H1 (cell line): ENCODE measurements at regions not wholly inside any gene's neighbourhood (a gene's known extent, or its start where the extent isn't known, plus 50 kb on each side); places are given as distances from the start of the nearest gene placed in this dataset.

Source experiments
- CTCF ChIA-PET: fragments of 300-600 bp; sonication (Branson Sonifier 250); formaldehyde crosslinking; loops from one replicate; lab custom pipeline; 2021; ENCODE audit not compliant: partially characterized antibody; lab: Charles Lee
- POLR2A ChIA-PET: fragments of 300-600 bp; sonication (Branson Sonifier 250); formaldehyde crosslinking; loops from one replicate; lab custom pipeline; 2021; ENCODE audit warnings: inconsistent platforms; ENCODE audit not compliant: partially characterized antibody; lab: Charles Lee
- DNase-seq, 2 experiments: peaks; one replicate each; pipeline versions ENCODE4 v3.0.0 to v3.0.0-alpha.2; 2010 to 2022; ENCODE audit warnings: low spot score in 2 of 2, low read depth in 1 of 2, mixed read lengths in 1 of 2
- FAIRE-seq: peaks from 2 replicates; lab custom pipeline; 2011; peaks lifted over from hg19 to GRCh38; lab: Jason Lieb, UNC
- H2AFZ ChIP-seq: 2 replicates; pipeline ENCODE4 v1.8.1; 2012; ENCODE audit warnings: low read length, inconsistent platforms
- H2AK5ac ChIP-seq: 2 replicates; pipeline ENCODE4 v1.6.1; 2013; ENCODE audit warnings: low read depth, low read length
- H2BK120ac ChIP-seq: replicated peaks from 2 replicates; pipeline ENCODE3; 2013; ENCODE audit warnings: low read depth, low read length, inconsistent platforms
- H2BK12ac ChIP-seq: 2 replicates; pipeline ENCODE4 v1.6.1; 2013; ENCODE audit warnings: low read depth, low read length
- H2BK15ac ChIP-seq: 2 replicates; pipeline ENCODE4 v1.6.1; 2013; ENCODE audit warnings: low read length
- H2BK20ac ChIP-seq: 2 replicates; pipeline ENCODE4 v1.6.1; 2013; ENCODE audit warnings: low read length
- H2BK5ac ChIP-seq: 2 replicates; pipeline ENCODE4 v1.6.1; 2013; ENCODE audit warnings: low read depth, low read length
- H3K14ac ChIP-seq: 2 replicates; pipeline ENCODE4 v1.6.1; 2013; ENCODE audit warnings: inconsistent platforms; ENCODE audit not compliant: insufficient read length
- H3K18ac ChIP-seq: 2 replicates; pipeline ENCODE4 v1.6.1; 2013; ENCODE audit warnings: low read length; ENCODE audit errors: extremely low read depth
- H3K23ac ChIP-seq: 2 replicates; pipeline ENCODE4 v1.6.1; 2013; ENCODE audit warnings: inconsistent platforms; ENCODE audit not compliant: insufficient read length
- H3K23me2 ChIP-seq: 2 replicates; pipeline ENCODE4 v1.6.1; 2013; ENCODE audit warnings: low read depth, low read length
- H3K27ac ChIP-seq: 2 replicates; pipeline ENCODE4 v1.6.1; 2011; ENCODE audit warnings: low read depth, low read length, inconsistent platforms
- H3K27me3 ChIP-seq, 4 experiments: replicated peaks in 1 of 4; 1 replicate in 1 of 4; 2 replicates in 3 of 4; pipeline versions ENCODE4 v1.6.1 to v1.8.1; 2011 to 2013; ENCODE audit warnings: low read length in 3 of 4, mild to moderate bottlenecking in 3 of 4, inconsistent platforms in 2 of 4, mixed read lengths in 2 of 4, moderate library complexity in 1 of 4; ENCODE audit not compliant: control insufficient read depth in 3 of 4, insufficient read depth in 3 of 4; ENCODE audit errors: extremely low read depth in 1 of 4
- H3K36me3 ChIP-seq, 4 experiments: 2 replicates each; pipeline versions ENCODE4 v1.6.1 to v1.8.1; 2011 to 2013; ENCODE audit warnings: mild to moderate bottlenecking in 4 of 4, low read length in 3 of 4, moderate library complexity in 2 of 4, control low read depth in 1 of 4, inconsistent platforms in 1 of 4; ENCODE audit not compliant: insufficient read depth in 4 of 4, control insufficient read depth in 2 of 4
- H3K4ac ChIP-seq: replicated peaks from 2 replicates; pipeline ENCODE3; 2013; ENCODE audit warnings: low read length, low read depth, mixed read lengths, inconsistent platforms; ENCODE audit not compliant: insufficient read length
- H3K4me1 ChIP-seq, 4 experiments: replicated peaks in 1 of 4; 1 replicate in 1 of 4; 2 replicates in 3 of 4; pipeline versions ENCODE4 v1.6.1 to v1.8.1; 2011 to 2013; ENCODE audit warnings: low read length in 3 of 4, inconsistent platforms in 2 of 4, mixed read lengths in 1 of 4; ENCODE audit not compliant: insufficient read depth in 4 of 4, control insufficient read depth in 3 of 4
- H3K4me2 ChIP-seq, 2 experiments: 2 replicates each; pipeline versions ENCODE4 v1.6.1 to v1.8.1; 2011 to 2013; ENCODE audit warnings: low read depth in 2 of 2, low read length in 2 of 2, control low read depth in 1 of 2, inconsistent platforms in 1 of 2, mild to moderate bottlenecking in 1 of 2; ENCODE audit not compliant: insufficient read depth in 1 of 2
- H3K4me3 ChIP-seq, 4 experiments: fragments of 200-600, 300-600 bp in 1 of 4; sonication (generic), shearing (Covaris generic), sonication (Bioruptor Twin) in 1 of 4; 2 replicates each; pipeline versions ENCODE4 v1.5.1 to v1.8.1; 2011 to 2016; ENCODE audit warnings: low read length in 4 of 4, low read depth in 3 of 4, control low read depth in 2 of 4, inconsistent platforms in 2 of 4, mild to moderate bottlenecking in 2 of 4, mixed read lengths in 1 of 4, moderate library complexity in 1 of 4; ENCODE audit not compliant: insufficient read depth in 2 of 4; ENCODE audit errors: extremely low read depth in 1 of 4
- H3K56ac ChIP-seq: replicated peaks from 2 replicates; pipeline ENCODE3; 2013; ENCODE audit warnings: low read depth, mild to moderate bottlenecking, mixed read lengths, low read length, inconsistent platforms; ENCODE audit not compliant: insufficient read length
- H3K79me1 ChIP-seq: 2 replicates; pipeline ENCODE4 v1.6.1; 2013; ENCODE audit warnings: low read depth, low read length, control low read depth
- H3K79me2 ChIP-seq, 2 experiments: 2 replicates each; pipeline versions ENCODE4 v1.6.1 to v1.8.1; 2012 to 2013; ENCODE audit warnings: low read length in 2 of 2, mild to moderate bottlenecking in 2 of 2, inconsistent platforms in 1 of 2; ENCODE audit not compliant: insufficient read depth in 2 of 2, control insufficient read depth in 1 of 2
- H3K9ac ChIP-seq, 4 experiments: replicated peaks in 1 of 4; 1 replicate in 1 of 4; 2 replicates in 3 of 4; pipeline versions ENCODE4 v1.6.1 to v1.8.1; 2011 to 2013; ENCODE audit warnings: low read depth in 3 of 4, low read length in 3 of 4, control low read depth in 2 of 4, mild to moderate bottlenecking in 2 of 4, moderate library complexity in 2 of 4, inconsistent platforms in 1 of 4; ENCODE audit errors: extremely low read depth in 1 of 4
- H3K9me3 ChIP-seq, 2 experiments: 2 replicates each; pipeline versions ENCODE4 v1.6.1 to v1.8.1; 2012 to 2013; ENCODE audit warnings: mild to moderate bottlenecking in 2 of 2, moderate library complexity in 2 of 2, control low read depth in 1 of 2, inconsistent platforms in 1 of 2, low read depth in 1 of 2, low read length in 1 of 2, mixed read lengths in 1 of 2; ENCODE audit not compliant: insufficient read depth in 2 of 2
- H4K20me1 ChIP-seq, 2 experiments: replicated peaks in 1 of 2; 2 replicates each; pipeline versions ENCODE3 to v1.8.1; 2011 to 2013; ENCODE audit warnings: inconsistent platforms in 2 of 2, low read length in 2 of 2, mild to moderate bottlenecking in 1 of 2; ENCODE audit not compliant: insufficient read depth in 2 of 2, control insufficient read depth in 1 of 2
- H4K5ac ChIP-seq: 2 replicates; pipeline ENCODE4 v1.6.1; 2013; ENCODE audit warnings: low read length, low read depth, mixed read lengths, inconsistent platforms; ENCODE audit not compliant: insufficient read length
- H4K8ac ChIP-seq: 2 replicates; pipeline ENCODE4 v1.8.0; 2013; ENCODE audit warnings: mild to moderate bottlenecking, moderate library complexity, low read length, inconsistent platforms; ENCODE audit not compliant: insufficient read depth; ENCODE audit errors: extremely low read depth
- H4K91ac ChIP-seq: replicated peaks from 2 replicates; pipeline ENCODE3; 2013; ENCODE audit warnings: low read length, mixed read lengths, inconsistent platforms; ENCODE audit not compliant: insufficient read length
- JUN ChIP-seq: IDR thresholded peaks from 2 replicates; pipeline ENCODE4 v1.6.1; 2011; ENCODE audit warnings: low read depth, mild to moderate bottlenecking, improper control_type of control experiment, low read length
- KDM5A ChIP-seq: fragments of 200-600 bp; IDR thresholded peaks from 2 replicates; pipeline ENCODE4 v1.7.1; 2012; ENCODE audit warnings: mild to moderate bottlenecking, low read length, inconsistent platforms, mixed read lengths
- MAFK ChIP-seq: IDR thresholded peaks from 2 replicates; pipeline ENCODE4 v1.6.1; 2012; ENCODE audit warnings: low read depth, mild to moderate bottlenecking, improper control_type of control experiment, low read length
- RAD21 ChIP-seq, 2 experiments: IDR thresholded peaks in 1 of 2; conservative IDR thresholded peaks in 1 of 2; 2 replicates each; pipeline ENCODE4 v1.6.1; 2011; ENCODE audit warnings: low read depth in 2 of 2, low read length in 2 of 2, improper control_type of control experiment in 1 of 2, inconsistent platforms in 1 of 2, mild to moderate bottlenecking in 1 of 2, moderate library complexity in 1 of 2
- RBBP5 ChIP-seq: IDR thresholded peaks from 2 replicates; pipeline ENCODE4 v1.7.1; 2012; ENCODE audit warnings: low read depth, mild to moderate bottlenecking, inconsistent platforms, low read length, moderate library complexity, borderline replicate concordance
- RFX5 ChIP-seq: IDR thresholded peaks from 2 replicates; pipeline ENCODE4 v1.6.1; 2011; ENCODE audit warnings: low read depth, low read length, improper control_type of control experiment, borderline replicate concordance
- SP2 ChIP-seq: IDR thresholded peaks from 2 replicates; pipeline ENCODE4 v1.6.1; 2012; ENCODE audit warnings: mild to moderate bottlenecking, low read length, inconsistent platforms
- SP4 ChIP-seq: IDR thresholded peaks from 2 replicates; pipeline ENCODE4 v1.6.1; 2012; ENCODE audit warnings: low read length, inconsistent platforms
- TEAD4 ChIP-seq: IDR thresholded peaks from 2 replicates; pipeline ENCODE4 v1.6.1; 2012; ENCODE audit warnings: low read depth, low read length, inconsistent platforms, mixed read lengths
- WGBS, 2 experiments: shearing (Covaris generic) in 1 of 2; methylation state at CpG; one replicate each; pipeline versions ENCODE4 v1.1.6 to v1.1.7; 2013 to 2015; ENCODE audit warnings: low lambda C conversion rate in 2 of 2, mixed read lengths in 2 of 2, inconsistent platforms in 1 of 2, low coverage in 1 of 2, missing lambda C conversion rate in 1 of 2; ENCODE audit not compliant: insufficient replicate concordance in 2 of 2, insufficient coverage in 1 of 2, insufficient read length in 1 of 2; ENCODE audit errors: extremely low coverage in 1 of 2, missing lambda C conversion rate in 1 of 2; 5-methylcytosine and 5-hydroxymethylcytosine counted together

GRCh38 chr4:138671606-138672084, 343.9 kb upstream of the NOCT start:
- Histone ChIP-seq H2BK15ac (no peak overlapping the region), H3K23me2 (no peaks in the 10 kb centered on the region), H4K91ac (no peak overlapping the region), H2BK5ac (no peak overlapping the region), H3K14ac (no peak overlapping the region), H2AFZ (no peak overlapping the region), H3K9me3 (no peaks in the 10 kb centered on the region), H3K36me3 (no peaks in the 10 kb centered on the region), H4K5ac (no peak overlapping the region), H3K4me1 (peaks cover 0 to 11% (median 3%) of the 10 kb centered on the region in 4 experiments; a peak in 5 of 7 replicates), H2BK20ac (no peak overlapping the region), H3K4me3 (no peak overlapping the region), H3K79me1 (no peaks in the 10 kb centered on the region), H3K4ac (no peak overlapping the region), H3K27me3 (no peaks in the 10 kb centered on the region), H3K4me2 (no peak overlapping the region), H2AK5ac (no peak overlapping the region), H3K79me2 (no peaks in the 10 kb centered on the region), H3K27ac (no peak overlapping the region), H3K9ac (no peak overlapping the region), H3K56ac (no peak overlapping the region), H2BK12ac (no peak overlapping the region), H2BK120ac (no peak overlapping the region), H3K18ac (no peak overlapping the region), H4K20me1 (no peaks in the 10 kb centered on the region), H3K23ac (no peak overlapping the region), H4K8ac (no peak overlapping the region)
- ChIA-PET CTCF (interaction anchor here (1.1 to 1.5 kb wide), 4 partner anchors 10 to 116 kb away, joined by 3 to 4 read pairs (median 4); no protein-coding TSS in a partner anchor), POLR2A (interaction anchor here (1.5 kb wide), 1 partner anchor 13 kb away, joined by 5 read pairs; no protein-coding TSS in a partner anchor)
- WGBS, 2 experiments, result 96% methylated on average over 3 of the region's 3 CpGs; no CpG with 5 or more reads in 1 of the 2 experiments
- no peak for DNase-seq
- FAIRE-seq, result no peak
- TF ChIP-seq JUN, result no peak
- no peak for TF ChIP-seq RBBP5
- no peak for TF ChIP-seq SP2
- no peak for TF ChIP-seq RAD21 (IDR thresholded peaks at IDR 0.05 in 1 of 2, conservative IDR thresholded peaks at IDR 0.05 in 1 of 2; ENCODE audit: low read depth in 2 of 2, low read length in 2 of 2)
- TF ChIP-seq KDM5A, result no peak
- TF ChIP-seq RFX5, result no peak
- TF ChIP-seq SP4, result no peak
- no peak for TF ChIP-seq MAFK
- TF ChIP-seq TEAD4, result no peak
